MM.1S (cell line): ENCODE measurements at regions not wholly inside any gene's neighbourhood (a gene's known extent, or its start where the extent isn't known, plus 50 kb on each side); places are given as distances from the start of the nearest gene placed in this dataset.

Experiments used
- EZH2 ChIP-seq: fragments of 300-600 bp; sonication (generic); optimal IDR thresholded peaks from 2 replicates; pipeline ENCODE3; 2017; ENCODE audit warnings: low read depth, mild to moderate bottlenecking, antibody characterized with exemption, low read length, mixed read lengths
- TF ChIP-seq, protein P1 (sequence below): fragments of 300-600 bp; sonication (generic); IDR thresholded peaks from 2 replicates; pipeline ENCODE4 v1.5.1; 2016; ENCODE audit warnings: antibody characterized with exemption, low read length, mixed read lengths

DNA sequence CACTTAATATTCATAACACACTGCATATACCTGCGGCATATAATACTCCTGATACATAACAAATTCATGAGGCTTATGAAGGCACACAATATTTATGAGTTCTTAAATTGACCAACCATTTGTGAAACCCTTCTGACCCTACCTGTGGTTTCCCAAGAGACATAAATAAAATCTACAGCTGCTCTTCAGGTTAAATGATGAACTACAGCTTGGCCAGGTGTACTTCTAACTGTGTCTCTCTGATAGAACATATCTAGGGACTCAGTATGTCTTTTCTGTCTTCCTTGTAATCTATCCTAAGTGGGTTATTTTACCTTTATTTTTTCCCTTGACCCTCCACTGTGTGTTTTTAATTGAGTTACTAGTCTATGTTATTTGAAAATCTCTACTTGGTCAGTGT, 189.9 kb upstream of the UFM1 start:
- TF ChIP-seq, protein P1, sequence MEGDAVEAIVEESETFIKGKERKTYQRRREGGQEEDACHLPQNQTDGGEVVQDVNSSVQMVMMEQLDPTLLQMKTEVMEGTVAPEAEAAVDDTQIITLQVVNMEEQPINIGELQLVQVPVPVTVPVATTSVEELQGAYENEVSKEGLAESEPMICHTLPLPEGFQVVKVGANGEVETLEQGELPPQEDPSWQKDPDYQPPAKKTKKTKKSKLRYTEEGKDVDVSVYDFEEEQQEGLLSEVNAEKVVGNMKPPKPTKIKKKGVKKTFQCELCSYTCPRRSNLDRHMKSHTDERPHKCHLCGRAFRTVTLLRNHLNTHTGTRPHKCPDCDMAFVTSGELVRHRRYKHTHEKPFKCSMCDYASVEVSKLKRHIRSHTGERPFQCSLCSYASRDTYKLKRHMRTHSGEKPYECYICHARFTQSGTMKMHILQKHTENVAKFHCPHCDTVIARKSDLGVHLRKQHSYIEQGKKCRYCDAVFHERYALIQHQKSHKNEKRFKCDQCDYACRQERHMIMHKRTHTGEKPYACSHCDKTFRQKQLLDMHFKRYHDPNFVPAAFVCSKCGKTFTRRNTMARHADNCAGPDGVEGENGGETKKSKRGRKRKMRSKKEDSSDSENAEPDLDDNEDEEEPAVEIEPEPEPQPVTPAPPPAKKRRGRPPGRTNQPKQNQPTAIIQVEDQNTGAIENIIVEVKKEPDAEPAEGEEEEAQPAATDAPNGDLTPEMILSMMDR: peak; percentile 10; the same call in 1 of the 2 replicates
- no peak for TF ChIP-seq EZH2
